ENCODE measurements at regions not wholly inside any gene's neighbourhood (a gene's known extent, or its start where the extent isn't known, plus 50 kb on each side); places are given as distances from the start of the nearest gene placed in this dataset.

GRCh38 chr10:93235686-93236085 is 162.0 kb downstream of the CYP26A1 start:
- no peak for TF ChIP-seq CTCF (IDR thresholded peaks at IDR 0.05)
- no peak for TF ChIP-seq POLR2AphosphoS5 (IDR thresholded peaks at IDR 0.05)
- TF ChIP-seq POLR2A (IDR thresholded peaks at IDR 0.05) = no peak
